CD14-positive monocyte (primary cell): ENCODE measurements at regions not wholly inside any gene's neighbourhood (a gene's known extent, or its start where the extent isn't known, plus 50 kb on each side); places are given as distances from the start of the nearest gene placed in this dataset.

Experiments used
- DNase-seq, 3 donors: peaks; one replicate each; pipeline ENCODE4 v3.0.0-alpha.2; 2011 to 2022
- H2AFZ ChIP-seq: 2 replicates; pipeline ENCODE4 v1.6.0; 2012; ENCODE audit warnings: mild to moderate bottlenecking, low read depth, low read length, inconsistent platforms; ENCODE audit not compliant: insufficient read depth, poor library complexity, severe bottlenecking
- H3K27ac ChIP-seq, 2 donors: 1 replicate in 1 of 2; 2 replicates in 1 of 2; pipeline ENCODE4 v1.5.1; 2012 to 2013; ENCODE audit warnings: low read length in 2 of 2, control low read depth in 1 of 2, inconsistent platforms in 1 of 2, low read depth in 1 of 2, mild to moderate bottlenecking in 1 of 2
- H3K27me3 ChIP-seq, 2 donors: one replicate each; pipeline versions ENCODE4 v1.6.0 to v1.6.1; 2011 to 2013; ENCODE audit warnings: low read length in 2 of 2; ENCODE audit not compliant: control insufficient read depth in 2 of 2, insufficient read depth in 2 of 2
- H3K36me3 ChIP-seq, 2 donors: replicated peaks in 1 of 2; 1 replicate in 1 of 2; 2 replicates in 1 of 2; pipeline versions ENCODE4 v1.5.1 to v1.6.1; 2012 to 2013; ENCODE audit warnings: low read length in 2 of 2, control low read depth in 1 of 2, inconsistent platforms in 1 of 2, mild to moderate bottlenecking in 1 of 2; ENCODE audit not compliant: insufficient read depth in 2 of 2, control insufficient read depth in 1 of 2
- H3K4me1 ChIP-seq, 2 donors: 1 replicate in 1 of 2; 2 replicates in 1 of 2; pipeline versions ENCODE4 v1.5.1 to v1.6.1; 2012 to 2013; ENCODE audit warnings: low read length in 2 of 2, control low read depth in 1 of 2, inconsistent platforms in 1 of 2, mild to moderate bottlenecking in 1 of 2, moderate library complexity in 1 of 2; ENCODE audit not compliant: insufficient read depth in 2 of 2, control insufficient read depth in 1 of 2
- H3K4me2 ChIP-seq: replicated peaks from 2 replicates; pipeline ENCODE3; 2012; ENCODE audit warnings: low read length, moderate library complexity, mild to moderate bottlenecking; ENCODE audit not compliant: poor library complexity, severe bottlenecking; ENCODE audit errors: extremely low read depth
- H3K4me3 ChIP-seq, 3 experiments: fragments of 200-600 bp in 1 of 3; sonication (generic) in 1 of 3; replicated peaks in 1 of 3; 1 replicate in 2 of 3; 2 replicates in 1 of 3; pipeline ENCODE4 v1.5.1; 2011 to 2013; ENCODE audit warnings: low read length in 3 of 3, mild to moderate bottlenecking in 3 of 3, control low read depth in 2 of 3, low read depth in 2 of 3, inconsistent platforms in 1 of 3, moderate library complexity in 1 of 3
- H3K79me2 ChIP-seq: 2 replicates; pipeline ENCODE4 v1.6.0; 2012; ENCODE audit warnings: mild to moderate bottlenecking, control low read depth, inconsistent platforms, low read length, moderate library complexity; ENCODE audit not compliant: insufficient read depth
- H3K9ac ChIP-seq: 2 replicates; pipeline ENCODE4 v1.6.0; 2017; ENCODE audit warnings: low read length, mild to moderate bottlenecking; ENCODE audit not compliant: insufficient read depth, poor library complexity, severe bottlenecking
- H3K9me3 ChIP-seq, 2 donors: replicated peaks in 1 of 2; 1 replicate in 1 of 2; 2 replicates in 1 of 2; pipeline versions ENCODE4 v1.5.1 to v1.6.1; 2012 to 2013; ENCODE audit warnings: low read length in 2 of 2, control low read depth in 1 of 2; ENCODE audit not compliant: control insufficient read depth in 1 of 2, insufficient read depth in 1 of 2
- H4K20me1 ChIP-seq: 2 replicates; pipeline ENCODE4 v1.6.0; 2012; ENCODE audit warnings: mild to moderate bottlenecking, low read length, control low read depth, moderate library complexity; ENCODE audit not compliant: insufficient read depth
- H3K27ac Mint-ChIP-seq, 7 donors: one replicate each; pipeline ENCODE4 v1.8.0; 2020; ENCODE audit warnings: mild to moderate bottlenecking in 7 of 7, mixed read lengths in 7 of 7, moderate library complexity in 6 of 7, inconsistent platforms in 2 of 7
- H3K27me3 Mint-ChIP-seq, 3 donors: one replicate each; pipeline ENCODE4 v1.8.0; 2021 to 2022; ENCODE audit warnings: low read depth in 3 of 3, mild to moderate bottlenecking in 3 of 3, mixed read lengths in 3 of 3, moderate library complexity in 3 of 3, inconsistent platforms in 1 of 3
- H3K36me3 Mint-ChIP-seq, 2 donors: one replicate each; pipeline ENCODE4 v1.8.0; 2020; ENCODE audit warnings: mixed read lengths in 2 of 2, inconsistent platforms in 1 of 2, mild to moderate bottlenecking in 1 of 2
- H3K4me1 Mint-ChIP-seq: one replicate; pipeline ENCODE4 v1.8.0; 2020; ENCODE audit warnings: mild to moderate bottlenecking, mixed read lengths
- H3K4me3 Mint-ChIP-seq, 2 donors: one replicate each; pipeline ENCODE4 v1.8.0; 2020; ENCODE audit warnings: mild to moderate bottlenecking in 2 of 2, mixed read lengths in 2 of 2, moderate library complexity in 1 of 2
- H3K9me3 Mint-ChIP-seq, 7 donors: one replicate each; pipeline ENCODE4 v1.8.0; 2020 to 2022; ENCODE audit warnings: mixed read lengths in 7 of 7, mild to moderate bottlenecking in 6 of 7, moderate library complexity in 6 of 7, inconsistent platforms in 2 of 7
- CTCF ChIP-seq: fragments of 200-600 bp; IDR thresholded peaks from one replicate; pipeline ENCODE4 v1.8.0; 2022; ENCODE audit warnings: antibody characterized with exemption, mild to moderate bottlenecking
- WGBS: methylation state at CpG from one replicate; pipeline ENCODE4 v1.1.5; 2013; ENCODE audit warnings: missing lambda C conversion rate; ENCODE audit not compliant: insufficient coverage; 5-methylcytosine and 5-hydroxymethylcytosine counted together
- intact Hi-C, 2 donors: fragments of 100-400 bp; cut with micrococcal nuclease; formaldehyde crosslinking; loops; one replicate each; pipeline versions ENCODE4 v1.15.0 to v1.15.1; 2023

GRCh38 chr12:127655691-127656090 is 611.3 kb upstream of the TMEM132C start:
- H2AFZ ChIP-seq = no peak overlapping the region
- Mint-ChIP-seq H3K27me3 (peaks cover 0 to 2% (median 2%) of the 10 kb centered on the region in 3 donors), H3K9me3 (peaks cover 0 to 10% (median 4%) of the 10 kb centered on the region in 7 donors), H3K4me3 (no peak overlapping the region), H3K27ac (no peak overlapping the region), H3K36me3 (no peaks in the 10 kb centered on the region), H3K4me1 (no peaks in the 10 kb centered on the region)
- H3K27me3 ChIP-seq = no peaks in the 10 kb centered on the region
- no peak for DNase-seq
- H3K9me3 ChIP-seq = peaks cover 0 to 4% of the 10 kb centered on the region in 2 donors
- H4K20me1 ChIP-seq = no peaks in the 10 kb centered on the region
- H3K79me2 ChIP-seq = no peaks in the 10 kb centered on the region
- H3K4me3 ChIP-seq = no peak overlapping the region
- H3K4me1 ChIP-seq = no peaks in the 10 kb centered on the region
- intact Hi-C loops = no loop called here
- no peak for TF ChIP-seq CTCF
- H3K27ac ChIP-seq = no peak overlapping the region
- H3K4me2 ChIP-seq = no peak overlapping the region
- no peaks in the 10 kb centered on the region for H3K36me3 ChIP-seq
- WGBS = 100% methylated on average over 2 of the region's 3 CpGs
- no peak overlapping the region for H3K9ac ChIP-seq

GRCh38 chr12:127656266-127656665 is 610.7 kb upstream of the TMEM132C start:
- peaks cover 0 to 2% (median 0%) of the 10 kb centered on the region in 3 donors for H3K27me3 Mint-ChIP-seq
- intact Hi-C loops = no loop called here

More at GRCh38 chr12:127656266-127656665, 610.7 kb upstream of the TMEM132C start:
- Histone ChIP-seq H2AFZ (no peak overlapping the region), H3K4me3 (no peak overlapping the region), H3K27ac (no peak overlapping the region), H3K9ac (no peak overlapping the region), H3K36me3 (no peaks in the 10 kb centered on the region), H4K20me1 (no peaks in the 10 kb centered on the region), H3K79me2 (no peaks in the 10 kb centered on the region), H3K27me3 (no peaks in the 10 kb centered on the region), H3K4me1 (no peaks in the 10 kb centered on the region), H3K9me3 (peaks cover 0 to 4% of the 10 kb centered on the region in 2 donors), H3K4me2 (no peak overlapping the region)
- H3K4me1 Mint-ChIP-seq = no peaks in the 10 kb centered on the region
- H3K9me3 Mint-ChIP-seq = peaks cover 0 to 10% (median 4%) of the 10 kb centered on the region in 7 donors
- H3K36me3 Mint-ChIP-seq = no peaks in the 10 kb centered on the region
- DNase-seq = no peak
- 63% methylated on average over 3 of the region's 3 CpGs for WGBS
- no peak overlapping the region for H3K4me3 Mint-ChIP-seq
- no peak overlapping the region for H3K27ac Mint-ChIP-seq
- TF ChIP-seq CTCF = no peak
